ENCODE measurements at regions not wholly inside any gene's neighbourhood (a gene's known extent, or its start where the extent isn't known, plus 50 kb on each side); places are given as distances from the start of the nearest gene placed in this dataset.

DNA sequence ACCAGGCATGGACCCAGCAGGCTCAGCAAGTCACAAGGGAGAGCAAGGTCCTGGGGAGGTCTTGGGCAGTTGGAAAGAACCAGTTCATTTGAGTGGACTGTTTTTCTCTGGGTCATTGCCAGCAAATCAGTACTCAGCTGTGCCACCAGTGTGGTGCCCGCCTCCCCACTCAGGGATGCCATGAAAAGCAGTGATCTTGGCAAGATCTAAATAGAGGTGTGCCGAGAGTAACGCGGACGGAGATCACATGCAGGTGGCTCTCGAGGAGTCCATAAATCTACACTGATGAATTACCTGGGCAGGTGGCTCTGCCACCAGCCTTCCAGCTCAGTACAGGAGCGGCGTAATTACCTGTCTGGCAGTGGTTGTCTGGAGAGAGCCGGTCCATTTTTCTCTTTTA, 642.2 kb downstream of the PTPRU start:
- H3K4me2 ChIP-seq (ENCODE audit: low read length) = no peak overlapping the region
- no peaks in the 10 kb centered on the region for H3K9me2 ChIP-seq (ENCODE audit: insufficient read depth, low read length)
- no peaks in the 10 kb centered on the region for H4K20me1 ChIP-seq (ENCODE audit: insufficient read depth)
- no peaks in the 10 kb centered on the region for H3K27me3 ChIP-seq (ENCODE audit: insufficient read depth, low read depth, low read length)
- no peaks in the 10 kb centered on the region for H3K36me3 ChIP-seq (ENCODE audit: insufficient read depth, low read length)
- no peaks in the 10 kb centered on the region for H3F3A ChIP-seq (ENCODE audit: insufficient read depth, low read length, poor library complexity, severe bottlenecking)
- H3K4me3 ChIP-seq (ENCODE audit: low read length) = no peak overlapping the region
- no peak overlapping the region for H2AFZ ChIP-seq (ENCODE audit: low read depth, low read length)
- H3K9me3 ChIP-seq (ENCODE audit: low read length) = no peaks in the 10 kb centered on the region
- no peak overlapping the region for H3K9ac ChIP-seq (ENCODE audit: low read length)
- no peak overlapping the region for H3K27ac ChIP-seq (ENCODE audit: low read length)
- no peaks in the 10 kb centered on the region for H3K79me2 ChIP-seq (replicated peaks; ENCODE audit: insufficient read depth, low read length)
- TF ChIP-seq SMC3 (conservative IDR thresholded peaks at IDR 0.05; ENCODE audit: poor library complexity) = no peak
- TF ChIP-seq POLR2AphosphoS5 (IDR thresholded peaks at IDR 0.05) = no peak
- no peak for TF ChIP-seq MXI1 (conservative IDR thresholded peaks at IDR 0.05; ENCODE audit: poor library complexity, severe bottlenecking)
- no peak for TF ChIP-seq TAF1 (IDR thresholded peaks at IDR 0.05; ENCODE audit: low read depth)
- TF ChIP-seq EP300 (conservative IDR thresholded peaks at IDR 0.05; ENCODE audit: poor library complexity, severe bottlenecking) = no peak
- TF ChIP-seq RAD21 (conservative IDR thresholded peaks at IDR 0.05) = no peak
- TF ChIP-seq, protein P1, sequence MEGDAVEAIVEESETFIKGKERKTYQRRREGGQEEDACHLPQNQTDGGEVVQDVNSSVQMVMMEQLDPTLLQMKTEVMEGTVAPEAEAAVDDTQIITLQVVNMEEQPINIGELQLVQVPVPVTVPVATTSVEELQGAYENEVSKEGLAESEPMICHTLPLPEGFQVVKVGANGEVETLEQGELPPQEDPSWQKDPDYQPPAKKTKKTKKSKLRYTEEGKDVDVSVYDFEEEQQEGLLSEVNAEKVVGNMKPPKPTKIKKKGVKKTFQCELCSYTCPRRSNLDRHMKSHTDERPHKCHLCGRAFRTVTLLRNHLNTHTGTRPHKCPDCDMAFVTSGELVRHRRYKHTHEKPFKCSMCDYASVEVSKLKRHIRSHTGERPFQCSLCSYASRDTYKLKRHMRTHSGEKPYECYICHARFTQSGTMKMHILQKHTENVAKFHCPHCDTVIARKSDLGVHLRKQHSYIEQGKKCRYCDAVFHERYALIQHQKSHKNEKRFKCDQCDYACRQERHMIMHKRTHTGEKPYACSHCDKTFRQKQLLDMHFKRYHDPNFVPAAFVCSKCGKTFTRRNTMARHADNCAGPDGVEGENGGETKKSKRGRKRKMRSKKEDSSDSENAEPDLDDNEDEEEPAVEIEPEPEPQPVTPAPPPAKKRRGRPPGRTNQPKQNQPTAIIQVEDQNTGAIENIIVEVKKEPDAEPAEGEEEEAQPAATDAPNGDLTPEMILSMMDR (IDR thresholded peaks at IDR 0.05; ENCODE audit: poor library complexity, severe bottlenecking) = no peak
- TF ChIP-seq, protein P2, sequence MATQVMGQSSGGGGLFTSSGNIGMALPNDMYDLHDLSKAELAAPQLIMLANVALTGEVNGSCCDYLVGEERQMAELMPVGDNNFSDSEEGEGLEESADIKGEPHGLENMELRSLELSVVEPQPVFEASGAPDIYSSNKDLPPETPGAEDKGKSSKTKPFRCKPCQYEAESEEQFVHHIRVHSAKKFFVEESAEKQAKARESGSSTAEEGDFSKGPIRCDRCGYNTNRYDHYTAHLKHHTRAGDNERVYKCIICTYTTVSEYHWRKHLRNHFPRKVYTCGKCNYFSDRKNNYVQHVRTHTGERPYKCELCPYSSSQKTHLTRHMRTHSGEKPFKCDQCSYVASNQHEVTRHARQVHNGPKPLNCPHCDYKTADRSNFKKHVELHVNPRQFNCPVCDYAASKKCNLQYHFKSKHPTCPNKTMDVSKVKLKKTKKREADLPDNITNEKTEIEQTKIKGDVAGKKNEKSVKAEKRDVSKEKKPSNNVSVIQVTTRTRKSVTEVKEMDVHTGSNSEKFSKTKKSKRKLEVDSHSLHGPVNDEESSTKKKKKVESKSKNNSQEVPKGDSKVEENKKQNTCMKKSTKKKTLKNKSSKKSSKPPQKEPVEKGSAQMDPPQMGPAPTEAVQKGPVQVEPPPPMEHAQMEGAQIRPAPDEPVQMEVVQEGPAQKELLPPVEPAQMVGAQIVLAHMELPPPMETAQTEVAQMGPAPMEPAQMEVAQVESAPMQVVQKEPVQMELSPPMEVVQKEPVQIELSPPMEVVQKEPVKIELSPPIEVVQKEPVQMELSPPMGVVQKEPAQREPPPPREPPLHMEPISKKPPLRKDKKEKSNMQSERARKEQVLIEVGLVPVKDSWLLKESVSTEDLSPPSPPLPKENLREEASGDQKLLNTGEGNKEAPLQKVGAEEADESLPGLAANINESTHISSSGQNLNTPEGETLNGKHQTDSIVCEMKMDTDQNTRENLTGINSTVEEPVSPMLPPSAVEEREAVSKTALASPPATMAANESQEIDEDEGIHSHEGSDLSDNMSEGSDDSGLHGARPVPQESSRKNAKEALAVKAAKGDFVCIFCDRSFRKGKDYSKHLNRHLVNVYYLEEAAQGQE (IDR thresholded peaks at IDR 0.05; ENCODE audit: borderline replicate concordance) = no peak
- TF ChIP-seq EZH2 (IDR thresholded peaks at IDR 0.05; ENCODE audit: borderline replicate concordance, insufficient read depth, low read length, poor library complexity, severe bottlenecking) = no peak

DNA sequence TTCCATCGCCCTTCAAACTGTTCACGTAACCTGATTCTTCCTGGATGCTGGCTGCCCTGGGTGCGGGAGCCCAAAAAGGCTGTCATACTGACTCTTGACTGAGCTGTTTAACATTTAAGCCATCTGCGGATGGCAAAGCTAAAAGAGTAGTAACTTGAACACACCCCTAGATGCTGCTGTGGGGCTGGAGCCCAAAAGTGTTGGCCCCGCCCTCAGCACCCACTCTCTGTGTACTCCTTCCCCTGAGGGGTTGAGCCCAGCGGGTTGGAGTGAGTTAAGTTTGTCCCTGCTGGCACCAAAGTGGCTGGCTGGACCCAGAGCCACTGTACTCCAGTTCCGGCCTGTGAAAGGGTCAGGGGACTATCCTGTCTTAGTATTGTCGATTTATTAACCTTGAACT, 640.6 kb downstream of the PTPRU start:
- Histone ChIP-seq H3F3A (ENCODE audit: insufficient read depth, low read length, poor library complexity, severe bottlenecking) (no peaks in the 10 kb centered on the region), H3K27ac (ENCODE audit: low read length) (no peak overlapping the region), H3K27me3 (ENCODE audit: insufficient read depth, low read depth, low read length) (no peaks in the 10 kb centered on the region), H3K9me3 (ENCODE audit: low read length) (no peaks in the 10 kb centered on the region), H3K9me2 (ENCODE audit: insufficient read depth, low read length) (no peaks in the 10 kb centered on the region), H3K9ac (ENCODE audit: low read length) (no peak overlapping the region), H4K20me1 (ENCODE audit: insufficient read depth) (no peaks in the 10 kb centered on the region), H2AFZ (ENCODE audit: low read depth, low read length) (no peak overlapping the region), H3K4me2 (ENCODE audit: low read length) (no peak overlapping the region), H3K79me2 (replicated peaks; ENCODE audit: insufficient read depth, low read length) (no peaks in the 10 kb centered on the region), H3K36me3 (ENCODE audit: insufficient read depth, low read length) (no peaks in the 10 kb centered on the region), H3K4me3 (ENCODE audit: low read length) (no peak overlapping the region)
- TF ChIP-seq SMC3 (conservative IDR thresholded peaks at IDR 0.05; ENCODE audit: poor library complexity) = no peak
- TF ChIP-seq EZH2 (IDR thresholded peaks at IDR 0.05; ENCODE audit: borderline replicate concordance, insufficient read depth, low read length, poor library complexity, severe bottlenecking) = no peak
- TF ChIP-seq, protein P1 (IDR thresholded peaks at IDR 0.05; ENCODE audit: poor library complexity, severe bottlenecking) = no peak
- TF ChIP-seq TAF1 (IDR thresholded peaks at IDR 0.05; ENCODE audit: low read depth) = no peak
- TF ChIP-seq MXI1 (conservative IDR thresholded peaks at IDR 0.05; ENCODE audit: poor library complexity, severe bottlenecking) = no peak
- no peak for TF ChIP-seq EP300 (conservative IDR thresholded peaks at IDR 0.05; ENCODE audit: poor library complexity, severe bottlenecking)
- TF ChIP-seq RAD21 (conservative IDR thresholded peaks at IDR 0.05) = no peak
- TF ChIP-seq, protein P2 (IDR thresholded peaks at IDR 0.05; ENCODE audit: borderline replicate concordance) = no peak
- TF ChIP-seq POLR2AphosphoS5 (IDR thresholded peaks at IDR 0.05) = no peak

Data from neural cell (in vitro differentiated cells).